NCI-H2196 treated with DMSO at 0.1 percent for 48 hours (cell line): ENCODE measurements at regions not wholly inside any gene's neighbourhood (a gene's known extent, or its start where the extent isn't known, plus 50 kb on each side); places are given as distances from the start of the nearest gene placed in this dataset.

Experiments
- DNase-seq: peaks from one replicate; lab custom pipeline; 2025; ENCODE audit not compliant: unreplicated experiment; lab: John Stamatoyannopoulos, UW

GRCh38 chr12:60308366-60308991, 712.6 kb downstream of the SLC16A7 start:
- no peak for DNase-seq

GRCh38 chr12:60311940-60312339, 716.1 kb downstream of the SLC16A7 start:
- DNase-seq = no peak

- DNase-seq = no peak
Measured at GRCh38 chr12:60317361-60317760, 721.5 kb downstream of the SLC16A7 start.

GRCh38 chr12:60324746-60325145, 728.9 kb downstream of the SLC16A7 start:
- DNase-seq = no peak

- DNase-seq = no peak
Measured at GRCh38 chr12:60333461-60333860, 737.6 kb downstream of the SLC16A7 start.

- no peak for DNase-seq
Measured at GRCh38 chr12:60335745-60336144, 739.9 kb downstream of the SLC16A7 start.

GRCh38 chr12:60337839-60338549, 742.2 kb downstream of the SLC16A7 start:
- DNase-seq = no peak

- no peak for DNase-seq
Measured at GRCh38 chr12:60345442-60345841, 749.6 kb downstream of the SLC16A7 start.

- no peak for DNase-seq
Measured at GRCh38 chr12:60349232-60349978, 753.6 kb downstream of the SLC16A7 start.

GRCh38 chr12:60387356-60387755, 791.5 kb downstream of the SLC16A7 start:
- DNase-seq = no peak

- DNase-seq = no peak
Measured at GRCh38 chr12:60391051-60391450, 795.2 kb downstream of the SLC16A7 start.

GRCh38 chr12:60391791-60392190, 796.0 kb downstream of the SLC16A7 start:
- DNase-seq = no peak

- no peak for DNase-seq
Measured at GRCh38 chr12:60393093-60393492, 797.3 kb downstream of the SLC16A7 start.

- DNase-seq = no peak
Measured at GRCh38 chr12:60394665-60395064, 798.8 kb downstream of the SLC16A7 start.

- DNase-seq = no peak
Measured at GRCh38 chr12:60398547-60398946, 802.7 kb downstream of the SLC16A7 start.

GRCh38 chr12:60399064-60399463, 803.2 kb downstream of the SLC16A7 start:
- no peak for DNase-seq

GRCh38 chr12:60402996-60403395, 807.2 kb downstream of the SLC16A7 start:
- DNase-seq = no peak

GRCh38 chr12:60415351-60415750, 819.5 kb downstream of the SLC16A7 start:
- no peak for DNase-seq

GRCh38 chr12:60419986-60420385, 824.2 kb downstream of the SLC16A7 start:
- DNase-seq = no peak

- no peak for DNase-seq
Measured at GRCh38 chr12:60421741-60422140, 825.9 kb downstream of the SLC16A7 start.

- DNase-seq = no peak
Measured at GRCh38 chr12:60437297-60437696, 841.5 kb downstream of the SLC16A7 start.

- DNase-seq = no peak
Measured at GRCh38 chr12:60441577-60441976, 845.7 kb downstream of the SLC16A7 start.
